LNCAP (cell line): ENCODE measurements at regions not wholly inside any gene's neighbourhood (a gene's known extent, or its start where the extent isn't known, plus 50 kb on each side); places are given as distances from the start of the nearest gene placed in this dataset.

Experiments
- CTCF ChIP-seq: fragments of 450-650 bp; IDR thresholded peaks from 2 replicates; pipeline ENCODE4 v1.5.1; 2017; ENCODE audit warnings: mild to moderate bottlenecking

- TF ChIP-seq CTCF = no peak
Measured at GRCh38 chr5:158155067-158155466, 296.1 kb upstream of the CLINT1 start.

GRCh38 chr5:158154226-158155005 is 295.5 kb upstream of the CLINT1 start:
- TF ChIP-seq CTCF = no peak

GRCh38 chr5:158153508-158153907 is 294.6 kb upstream of the CLINT1 start:
- no peak for TF ChIP-seq CTCF

GRCh38 chr5:158152136-158152535 is 293.2 kb upstream of the CLINT1 start:
- TF ChIP-seq CTCF = no peak

- no peak for TF ChIP-seq CTCF
Measured at GRCh38 chr5:158147227-158147626, 288.3 kb upstream of the CLINT1 start.

GRCh38 chr5:158145827-158146226 is 286.9 kb upstream of the CLINT1 start:
- no peak for TF ChIP-seq CTCF

GRCh38 chr5:158143081-158143480 is 284.1 kb upstream of the CLINT1 start:
- TF ChIP-seq CTCF = no peak

GRCh38 chr5:158142156-158142555 is 283.2 kb upstream of the CLINT1 start:
- no peak for TF ChIP-seq CTCF
